CD8-positive, alpha-beta memory T cell (primary cell): ENCODE measurements at regions not wholly inside any gene's neighbourhood (a gene's known extent, or its start where the extent isn't known, plus 50 kb on each side); places are given as distances from the start of the nearest gene placed in this dataset.
"Not testable (repeated sequence)": the region's sequence is repeated elsewhere in the genome, so short reads cannot be mapped to it uniquely, and the experiment has no call there.

Experiments used
- CTCF ChIA-PET: fragments of 350-600 bp; sonication (Branson Sonifier 250); formaldehyde crosslinking; loops from one replicate; lab custom pipeline; 2021; ENCODE audit warnings: antibody characterized with exemption; lab: Charles Lee
- POLR2A ChIA-PET: fragments of 350-600 bp; sonication (Branson Sonifier 250); formaldehyde crosslinking; loops from one replicate; lab custom pipeline; 2021; ENCODE audit warnings: antibody characterized with exemption; lab: Charles Lee
- DNase-seq, 5 donors: peaks; one replicate each; pipeline versions ENCODE4 v3.0.0 to v3.0.0-alpha.2; 2020 to 2022; ENCODE audit warnings: mixed read lengths in 1 of 5
- H3K27ac ChIP-seq: one replicate; pipeline ENCODE4 v1.7.0; 2013; ENCODE audit warnings: low read depth, mild to moderate bottlenecking, low read length, moderate library complexity
- H3K27me3 ChIP-seq: 2 replicates; pipeline ENCODE4 v1.7.0; 2013; ENCODE audit warnings: low read length, mild to moderate bottlenecking; ENCODE audit not compliant: insufficient read depth, poor library complexity, severe bottlenecking
- H3K36me3 ChIP-seq: 2 replicates; pipeline ENCODE4 v1.7.0; 2013; ENCODE audit warnings: mild to moderate bottlenecking, low read length, moderate library complexity; ENCODE audit not compliant: insufficient read depth
- H3K4me1 ChIP-seq: 2 replicates; pipeline ENCODE4 v1.7.0; 2013; ENCODE audit warnings: mild to moderate bottlenecking, low read length, moderate library complexity; ENCODE audit not compliant: insufficient read depth
- H3K4me3 ChIP-seq: 2 replicates; pipeline ENCODE4 v1.7.0; 2013; ENCODE audit warnings: mild to moderate bottlenecking, low read length
- H3K9me3 ChIP-seq: 2 replicates; pipeline ENCODE4 v1.7.0; 2013; ENCODE audit warnings: mild to moderate bottlenecking, low read length
- H3K27ac Mint-ChIP-seq, 8 donors: one replicate each; pipeline ENCODE4 v1.8.0; 2020 to 2021; ENCODE audit warnings: mixed read lengths in 8 of 8, mild to moderate bottlenecking in 6 of 8, inconsistent platforms in 3 of 8, moderate library complexity in 3 of 8
- H3K27me3 Mint-ChIP-seq, 2 donors: one replicate each; pipeline ENCODE4 v1.8.0; 2020 to 2021; ENCODE audit warnings: mixed read lengths in 2 of 2, mild to moderate bottlenecking in 1 of 2, moderate library complexity in 1 of 2
- H3K36me3 Mint-ChIP-seq, 3 donors: one replicate each; pipeline ENCODE4 v1.8.0; 2020 to 2021; ENCODE audit warnings: mixed read lengths in 3 of 3, inconsistent platforms in 1 of 3, mild to moderate bottlenecking in 1 of 3
- H3K4me1 Mint-ChIP-seq, 3 donors: one replicate each; pipeline ENCODE4 v1.8.0; 2020 to 2021; ENCODE audit warnings: mixed read lengths in 3 of 3, inconsistent platforms in 1 of 3, mild to moderate bottlenecking in 1 of 3
- H3K4me3 Mint-ChIP-seq, 7 donors: one replicate each; pipeline ENCODE4 v1.8.0; 2020 to 2021; ENCODE audit warnings: mixed read lengths in 7 of 7, mild to moderate bottlenecking in 6 of 7, moderate library complexity in 4 of 7, inconsistent platforms in 2 of 7
- H3K9me3 Mint-ChIP-seq, 5 donors: one replicate each; pipeline ENCODE4 v1.8.0; 2020 to 2022; ENCODE audit warnings: mixed read lengths in 5 of 5, mild to moderate bottlenecking in 3 of 5, moderate library complexity in 2 of 5, inconsistent platforms in 1 of 5

DNA sequence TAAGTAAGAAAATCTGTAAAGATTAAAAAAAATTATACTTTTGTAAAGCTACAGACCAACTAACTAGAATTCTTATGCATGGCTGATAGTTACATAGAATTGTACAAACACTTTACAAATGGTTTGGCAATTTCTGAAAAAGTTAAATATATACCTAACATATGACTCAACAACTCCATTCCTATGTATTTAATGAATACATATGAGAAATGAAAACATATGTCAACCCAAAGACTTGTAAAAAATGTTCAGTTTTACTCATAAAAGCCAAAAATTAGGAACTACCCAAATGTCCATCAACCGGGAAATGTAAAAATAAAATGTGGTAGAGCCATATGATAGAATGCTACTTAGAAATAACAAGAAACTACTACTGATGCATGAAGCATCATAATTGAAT lies 152.6 kb upstream of the NRG3 start:
- Mint-ChIP-seq H3K9me3 (peaks cover 0 to 16% (median 3%) of the 10 kb centered on the region in 5 donors), H3K4me1 (no peaks in the 10 kb centered on the region), H3K27ac (no peak overlapping the region), H3K4me3 (no peak overlapping the region), H3K36me3 (no peaks in the 10 kb centered on the region), H3K27me3 (no peaks in the 10 kb centered on the region)
- Histone ChIP-seq H3K36me3 (no peaks in the 10 kb centered on the region), H3K4me1 (no peaks in the 10 kb centered on the region), H3K27me3 (no peaks in the 10 kb centered on the region), H3K9me3 (no peaks in the 10 kb centered on the region), H3K4me3 (no peak overlapping the region), H3K27ac (no peak overlapping the region)
- CTCF ChIA-PET, result no interaction called here
- POLR2A ChIA-PET, result no interaction called here
- DNase-seq, result no peak

DNA sequence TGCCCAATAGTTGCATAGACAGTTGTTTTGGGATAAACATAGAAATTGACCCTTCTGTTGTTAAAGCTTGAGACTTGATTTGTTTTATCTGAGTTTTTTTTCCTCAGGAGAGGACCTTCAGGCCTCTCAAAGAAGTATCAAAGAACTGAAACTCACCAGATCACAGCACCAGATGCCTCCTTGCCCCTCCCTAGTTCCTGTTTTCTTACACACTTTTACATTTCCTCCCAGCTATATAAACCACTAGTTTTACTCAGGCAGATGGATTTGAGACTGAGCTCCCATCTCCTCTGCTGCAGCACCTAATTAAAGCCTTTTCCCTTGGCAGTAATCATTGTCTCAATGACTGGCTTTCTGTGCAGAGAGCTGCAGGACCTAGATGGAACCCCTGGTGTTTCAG lies 150.6 kb upstream of the NRG3 start:
- no peaks in the 10 kb centered on the region for H3K36me3 ChIP-seq
- ChIA-PET POLR2A (no interaction called here), CTCF (no interaction called here)
- Mint-ChIP-seq H3K27ac (no peak overlapping the region), H3K27me3 (no peaks in the 10 kb centered on the region), H3K9me3 (peaks cover 0 to 15% (median 5%) of the 10 kb centered on the region in 5 donors), H3K36me3 (no peaks in the 10 kb centered on the region), H3K4me1 (no peaks in the 10 kb centered on the region), H3K4me3 (no peak overlapping the region)
- no peaks in the 10 kb centered on the region for H3K27me3 ChIP-seq
- no peaks in the 10 kb centered on the region for H3K9me3 ChIP-seq
- no peak overlapping the region for H3K27ac ChIP-seq
- no peaks in the 10 kb centered on the region for H3K4me1 ChIP-seq
- H3K4me3 ChIP-seq, result no peak overlapping the region
- DNase-seq, result no peak

DNA sequence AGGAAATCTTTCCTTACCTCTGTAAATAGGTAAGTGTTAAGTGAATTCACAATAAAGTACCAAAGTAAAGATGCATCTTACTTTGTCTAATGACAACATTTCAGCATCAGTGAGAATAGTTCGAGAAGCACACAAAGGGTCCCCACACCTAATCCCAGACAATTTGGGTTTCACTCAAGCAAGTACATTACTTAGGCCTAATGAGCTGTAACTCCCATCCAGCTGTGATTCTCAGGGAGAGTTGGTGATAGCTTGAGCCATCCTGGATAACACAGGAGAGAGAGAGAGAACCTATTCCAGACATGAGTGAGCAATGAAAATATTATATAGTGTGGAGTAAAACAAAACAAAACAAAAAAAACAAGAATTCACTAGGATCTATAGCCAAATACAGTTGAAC lies 149.1 kb upstream of the NRG3 start:
- H3K9me3 Mint-ChIP-seq, result peaks cover 0 to 14% (median 8%) of the 10 kb centered on the region in 5 donors
- no peaks in the 10 kb centered on the region for H3K27me3 Mint-ChIP-seq
- H3K4me3 Mint-ChIP-seq, result no peak overlapping the region
- H3K27ac Mint-ChIP-seq, result no peak overlapping the region
- CTCF ChIA-PET, result no interaction called here
- POLR2A ChIA-PET, result no interaction called here
- H3K36me3 ChIP-seq, result no peaks in the 10 kb centered on the region
- no peak overlapping the region for H3K27ac ChIP-seq
- no peaks in the 10 kb centered on the region for H3K4me1 ChIP-seq
- H3K4me1 Mint-ChIP-seq, result no peaks in the 10 kb centered on the region
- H3K9me3 ChIP-seq, result no peaks in the 10 kb centered on the region
- no peaks in the 10 kb centered on the region for H3K27me3 ChIP-seq
- DNase-seq, result no peak
- no peak overlapping the region for H3K4me3 ChIP-seq
- no peaks in the 10 kb centered on the region for H3K36me3 Mint-ChIP-seq

GRCh38 chr10:81728692-81729091 lies 146.3 kb upstream of the NRG3 start:
- no peaks in the 10 kb centered on the region for H3K27me3 ChIP-seq
- peaks cover 0 to 18% (median 8%) of the 10 kb centered on the region in 5 donors for H3K9me3 Mint-ChIP-seq
- no peaks in the 10 kb centered on the region for H3K36me3 Mint-ChIP-seq
- H3K9me3 ChIP-seq, result no peaks in the 10 kb centered on the region
- no peak overlapping the region for H3K27ac Mint-ChIP-seq
- H3K4me1 Mint-ChIP-seq, result no peaks in the 10 kb centered on the region
- no peak overlapping the region for H3K4me3 ChIP-seq
- DNase-seq, result no peak
- ChIA-PET CTCF (no interaction called here), POLR2A (no interaction called here)
- H3K4me1 ChIP-seq, result no peaks in the 10 kb centered on the region
- no peak overlapping the region for H3K4me3 Mint-ChIP-seq
- H3K36me3 ChIP-seq, result no peaks in the 10 kb centered on the region
- H3K27me3 Mint-ChIP-seq, result no peaks in the 10 kb centered on the region
- H3K27ac ChIP-seq, result no peak overlapping the region

DNA sequence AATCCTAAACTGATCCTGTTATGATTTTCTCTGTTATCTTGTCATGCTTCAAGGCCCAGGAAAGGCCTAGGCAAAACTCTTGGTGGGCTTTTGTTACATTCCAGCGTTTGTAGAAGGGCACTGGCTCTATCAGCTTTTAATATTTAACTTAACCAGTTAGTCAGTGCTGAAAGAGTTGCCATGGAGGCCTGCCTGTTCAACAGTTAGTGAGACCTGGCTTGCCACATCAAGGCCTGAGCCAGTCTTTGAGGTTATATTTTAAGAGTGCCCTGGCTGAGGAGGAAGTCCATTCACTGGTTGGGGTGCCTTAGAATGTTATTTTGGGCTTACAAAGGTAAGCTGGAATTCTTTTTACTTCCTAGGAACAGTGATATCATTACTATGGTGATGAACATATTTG lies 144.1 kb upstream of the NRG3 start:
- Histone ChIP-seq H3K27me3 (no peaks in the 10 kb centered on the region), H3K27ac (no peak overlapping the region), H3K4me1 (no peaks in the 10 kb centered on the region), H3K36me3 (no peaks in the 10 kb centered on the region), H3K9me3 (no peaks in the 10 kb centered on the region), H3K4me3 (no peak overlapping the region)
- Mint-ChIP-seq H3K36me3 (no peaks in the 10 kb centered on the region), H3K27ac (no peak overlapping the region), H3K4me3 (no peak overlapping the region), H3K4me1 (no peaks in the 10 kb centered on the region), H3K27me3 (no peaks in the 10 kb centered on the region), H3K9me3 (peaks cover 0 to 21% (median 3%) of the 10 kb centered on the region in 5 donors)
- no peak for DNase-seq
- ChIA-PET POLR2A (no interaction called here), CTCF (no interaction called here)

- no peaks in the 10 kb centered on the region for H3K36me3 ChIP-seq
- H3K9me3 Mint-ChIP-seq, result peaks cover 4 to 32% (median 6%) of the 10 kb centered on the region in 5 donors
- no peaks in the 10 kb centered on the region for H3K27me3 Mint-ChIP-seq
- H3K27me3 ChIP-seq, result no peaks in the 10 kb centered on the region
- H3K9me3 ChIP-seq, result no peaks in the 10 kb centered on the region
- CTCF ChIA-PET, result no interaction called here
- no peaks in the 10 kb centered on the region for H3K4me1 Mint-ChIP-seq
- no peak overlapping the region for H3K4me3 ChIP-seq
- peaks cover 0 to 1% (median 0%) of the 10 kb centered on the region in 3 donors for H3K36me3 Mint-ChIP-seq
- H3K27ac ChIP-seq, result no peak overlapping the region
- H3K4me1 ChIP-seq, result no peaks in the 10 kb centered on the region
- no peak overlapping the region for H3K27ac Mint-ChIP-seq
- no peak overlapping the region for H3K4me3 Mint-ChIP-seq
- DNase-seq, result no peak
- POLR2A ChIA-PET, result no interaction called here
These were observed 141.5 kb upstream of the NRG3 start for GRCh38 chr10:81733542-81733941.

DNA sequence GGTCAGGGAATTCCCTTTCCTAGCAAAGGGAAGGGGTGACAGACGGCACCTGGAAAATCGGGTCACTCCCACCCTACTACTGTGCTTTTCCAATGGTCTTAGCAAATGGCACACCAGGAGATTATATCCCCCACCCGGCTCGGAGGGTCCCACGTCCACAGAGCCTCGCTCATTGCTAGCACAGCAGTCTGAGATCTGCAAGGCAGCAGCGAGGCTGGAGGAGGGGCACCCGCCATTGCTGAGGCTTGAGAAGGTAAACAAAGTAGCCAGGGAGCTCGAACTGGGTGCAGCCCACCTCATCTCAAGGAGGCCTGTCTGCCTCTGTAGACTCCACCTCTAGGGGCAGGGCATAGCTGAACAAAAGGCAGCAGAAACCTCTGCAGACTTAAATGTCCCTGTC lies 139.8 kb upstream of the NRG3 start:
- DNase-seq, H3K9me3 ChIP-seq, H3K27me3 ChIP-seq, H3K4me3 ChIP-seq, H3K27me3 Mint-ChIP-seq, POLR2A ChIA-PET, CTCF ChIA-PET, H3K27ac Mint-ChIP-seq, H3K27ac ChIP-seq, H3K36me3 ChIP-seq, H3K4me1 ChIP-seq, H3K4me1 Mint-ChIP-seq, H3K4me3 Mint-ChIP-seq, H3K36me3 Mint-ChIP-seq: not testable (repeated sequence)
- peaks cover 5 to 30% (median 6%) of the 10 kb centered on the region in 5 donors for H3K9me3 Mint-ChIP-seq

DNA sequence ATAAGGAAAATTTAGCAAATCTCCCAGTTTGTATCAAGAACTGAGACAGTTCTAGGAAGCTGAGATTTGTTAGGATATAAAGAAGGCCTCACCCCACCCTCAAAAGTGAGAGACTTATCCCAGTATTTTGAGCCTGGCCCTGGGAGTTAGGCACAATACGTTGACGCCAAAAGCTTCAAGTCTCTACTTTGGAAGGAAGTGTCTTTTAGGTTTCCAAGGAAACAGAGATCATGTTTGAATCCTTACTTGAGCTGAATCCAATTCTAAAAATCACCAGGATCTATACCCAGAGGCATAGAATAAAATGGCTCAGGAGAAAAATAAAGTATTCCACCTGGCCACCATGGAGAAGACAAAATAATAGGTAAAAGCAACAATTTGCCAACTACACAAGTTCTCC lies 115.9 kb upstream of the NRG3 start:
- ChIA-PET CTCF (interaction anchor here (1.2 kb wide), 1 partner anchor 16 kb away, joined by 3 read pairs; no protein-coding TSS in a partner anchor), POLR2A (no interaction called here)
- Histone ChIP-seq H3K27ac (no peak overlapping the region), H3K27me3 (no peaks in the 10 kb centered on the region), H3K9me3 (no peaks in the 10 kb centered on the region), H3K4me1 (no peaks in the 10 kb centered on the region), H3K36me3 (no peaks in the 10 kb centered on the region), H3K4me3 (no peak overlapping the region)
- H3K4me1 Mint-ChIP-seq, result no peaks in the 10 kb centered on the region
- H3K9me3 Mint-ChIP-seq, result peaks cover under 1 to 28% (median 4%) of the 10 kb centered on the region in 5 donors
- H3K27me3 Mint-ChIP-seq, result peaks cover 0 to 2% of the 10 kb centered on the region in 2 donors
- H3K4me3 Mint-ChIP-seq, result no peak overlapping the region
- H3K27ac Mint-ChIP-seq, result no peak overlapping the region
- DNase-seq, result no peak
- no peaks in the 10 kb centered on the region for H3K36me3 Mint-ChIP-seq

GRCh38 chr10:81784111-81784597 lies 90.8 kb upstream of the NRG3 start:
- ChIA-PET CTCF (no interaction called here), POLR2A (no interaction called here)
- peaks cover 0 to 24% (median 7%) of the 10 kb centered on the region in 5 donors for H3K9me3 Mint-ChIP-seq

More at GRCh38 chr10:81784111-81784597, 90.8 kb upstream of the NRG3 start:
- DNase-seq, result no peak
- Mint-ChIP-seq H3K27ac (no peak overlapping the region), H3K4me3 (no peak overlapping the region), H3K4me1 (no peaks in the 10 kb centered on the region), H3K36me3 (no peaks in the 10 kb centered on the region), H3K27me3 (no peaks in the 10 kb centered on the region)
- no peak overlapping the region for H3K27ac ChIP-seq
- no peak overlapping the region for H3K4me3 ChIP-seq
- H3K36me3 ChIP-seq, result no peaks in the 10 kb centered on the region
- H3K4me1 ChIP-seq, result no peaks in the 10 kb centered on the region
- no peaks in the 10 kb centered on the region for H3K27me3 ChIP-seq
- no peaks in the 10 kb centered on the region for H3K9me3 ChIP-seq
